HEK293 (cell line): ENCODE measurements at regions not wholly inside any gene's neighbourhood (a gene's known extent, or its start where the extent isn't known, plus 50 kb on each side); places are given as distances from the start of the nearest gene placed in this dataset.

ENCODE experiments used
- CTCF ChIP-seq: fragments of 450-650 bp; formaldehyde crosslinking; IDR thresholded peaks from 2 replicates; pipeline ENCODE4 v1.5.1; 2016; ENCODE audit warnings: missing biosample characterization, missing genetic modification characterization
- PATZ1 ChIP-seq: fragments of 450-650 bp; formaldehyde crosslinking; IDR thresholded peaks from 2 replicates; pipeline ENCODE4 v1.5.1; 2016; ENCODE audit warnings: missing biosample characterization, missing genetic modification characterization
- ZNF544 ChIP-seq: fragments of 450-650 bp; formaldehyde crosslinking; IDR thresholded peaks from 2 replicates; pipeline ENCODE4 v1.5.0; 2017; ENCODE audit warnings: missing biosample characterization, missing genetic modification characterization

- TF ChIP-seq PATZ1 (tag by site-specific recombination) = no peak
- TF ChIP-seq ZNF544 (tag by site-specific recombination) = no peak
- no peak for TF ChIP-seq CTCF (tag by site-specific recombination)
Measured at GRCh38 chr10:44577533-44577932, 192.6 kb upstream of the CXCL12 start.
